WTC11 (cell line): ENCODE measurements at regions not wholly inside any gene's neighbourhood (a gene's known extent, or its start where the extent isn't known, plus 50 kb on each side); places are given as distances from the start of the nearest gene placed in this dataset.

ENCODE experiments used
- TEAD1 ChIP-seq: sonication (generic); formaldehyde crosslinking; IDR thresholded peaks from 2 replicates; pipeline ENCODE4 v1.8.0; 2022; ENCODE audit warnings: mild to moderate bottlenecking, missing genetic modification reagents
- ZNF232 ChIP-seq: sonication (generic); formaldehyde crosslinking; IDR thresholded peaks from 2 replicates; pipeline ENCODE4 v1.8.0; 2022; ENCODE audit warnings: mild to moderate bottlenecking, missing genetic modification reagents
- TF ChIP-seq, protein P1 (sequence below): sonication (generic); formaldehyde crosslinking; IDR thresholded peaks from 2 replicates; pipeline ENCODE4 v1.8.1; 2023; ENCODE audit warnings: mild to moderate bottlenecking, missing genetic modification reagents, moderate library complexity

DNA sequence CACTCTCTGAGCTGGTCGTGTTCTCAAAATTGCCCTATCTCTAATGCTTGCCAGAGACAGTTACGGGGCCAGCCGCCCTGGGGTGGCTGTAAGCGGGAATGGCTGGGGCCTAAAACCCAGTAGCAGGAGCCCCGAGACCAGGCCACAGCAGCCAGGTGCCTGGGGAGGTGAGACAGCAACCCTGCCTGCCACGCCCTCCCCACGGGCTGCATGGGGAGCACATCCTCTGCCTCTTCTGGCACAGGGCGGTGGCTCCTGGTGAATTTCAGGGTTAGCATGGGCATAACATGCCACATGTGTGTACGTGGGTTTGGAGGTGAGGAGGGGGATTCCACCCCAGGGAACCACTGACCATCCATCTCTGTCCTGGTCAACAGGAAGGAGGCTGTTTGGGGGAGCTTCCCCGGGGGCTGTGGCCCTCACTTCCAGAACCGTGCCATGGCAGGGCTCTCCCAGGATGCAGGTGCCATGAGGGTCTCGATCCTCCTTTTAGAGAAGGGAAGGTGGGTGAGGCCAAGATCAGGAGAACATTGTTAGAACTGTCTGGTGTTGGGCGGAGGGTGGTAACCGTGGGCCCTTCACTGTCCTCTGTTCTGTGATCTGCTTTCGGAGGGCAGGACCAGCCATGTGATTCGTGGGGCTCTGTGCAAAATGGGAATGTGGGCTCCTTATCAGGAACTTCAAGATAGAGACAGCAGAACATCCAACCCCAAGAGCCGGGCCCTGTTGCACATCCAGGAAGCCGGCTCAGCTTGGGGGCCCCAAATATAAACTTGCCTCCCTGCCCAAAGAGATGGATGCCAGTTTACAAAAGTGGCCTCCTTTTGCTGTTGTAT lies 312.2 kb upstream of the DIO3 start:
- TF ChIP-seq, protein P1, sequence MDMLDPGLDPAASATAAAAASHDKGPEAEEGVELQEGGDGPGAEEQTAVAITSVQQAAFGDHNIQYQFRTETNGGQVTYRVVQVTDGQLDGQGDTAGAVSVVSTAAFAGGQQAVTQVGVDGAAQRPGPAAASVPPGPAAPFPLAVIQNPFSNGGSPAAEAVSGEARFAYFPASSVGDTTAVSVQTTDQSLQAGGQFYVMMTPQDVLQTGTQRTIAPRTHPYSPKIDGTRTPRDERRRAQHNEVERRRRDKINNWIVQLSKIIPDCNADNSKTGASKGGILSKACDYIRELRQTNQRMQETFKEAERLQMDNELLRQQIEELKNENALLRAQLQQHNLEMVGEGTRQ = no peak
- TF ChIP-seq ZNF232 (CRISPR knock-in tag) (no peak), TEAD1 (no peak)
